ENCODE measurements at regions not wholly inside any gene's neighbourhood (a gene's known extent, or its start where the extent isn't known, plus 50 kb on each side); places are given as distances from the start of the nearest gene placed in this dataset.
"Not testable (repeated sequence)": the region's sequence is repeated elsewhere in the genome, so short reads cannot be mapped to it uniquely, and the experiment has no call there.

DNA sequence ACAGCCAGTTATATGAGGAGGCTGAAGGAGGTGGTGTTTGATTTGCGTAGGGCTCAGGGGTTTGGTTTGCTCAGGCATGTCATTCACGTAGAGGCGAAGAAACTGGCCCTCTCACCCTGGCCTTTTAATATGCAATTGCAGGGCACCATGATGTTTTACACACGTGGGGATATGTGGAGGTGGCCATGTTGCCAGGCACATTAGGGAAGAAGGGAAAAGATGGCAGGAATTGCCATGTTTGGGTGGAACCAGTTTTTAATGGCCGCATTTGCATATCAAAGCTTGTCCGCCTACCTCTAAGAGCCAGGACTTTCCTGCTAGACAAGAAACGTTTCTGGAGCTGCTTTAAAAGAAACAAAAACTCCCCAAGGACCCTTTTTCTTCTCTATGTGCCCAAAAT, 1483.7 kb upstream of the GOT2 start:
- DNase-seq (no peak), ATAC-seq (ENCODE audit: low read depth in 2 of 2) (no peak)
- no peak overlapping the region for H3K27ac Mint-ChIP-seq
- no peaks in the 10 kb centered on the region for H3K36me3 Mint-ChIP-seq
- Histone ChIP-seq H3K4me3 (ENCODE audit: low read depth, low read length) (no peak overlapping the region), H3K4me1 (ENCODE audit: control insufficient read depth, insufficient read depth, low read length, poor library complexity, severe bottlenecking) (no peaks in the 10 kb centered on the region), H3K27me3 (ENCODE audit: control insufficient read depth, insufficient read depth, low read length) (no peaks in the 10 kb centered on the region), H3K36me3 (ENCODE audit: control insufficient read depth, insufficient read depth, low read length) (no peaks in the 10 kb centered on the region), H3K27ac (ENCODE audit: insufficient read depth, low read length, poor library complexity, severe bottlenecking) (no peak overlapping the region), H3K9me3 (ENCODE audit: control insufficient read depth in 2 of 2, low read length in 2 of 2) (peaks cover 0 to 6% of the 10 kb centered on the region in 2 experiments)
- H3K9me3 Mint-ChIP-seq, result peaks cover 0 to 22% (median 5%) of the 10 kb centered on the region in 7 donors
- H3K27me3 Mint-ChIP-seq, result no peaks in the 10 kb centered on the region
- H3K4me1 Mint-ChIP-seq, result no peaks in the 10 kb centered on the region
- H3K4me3 Mint-ChIP-seq, result no peak overlapping the region

DNA sequence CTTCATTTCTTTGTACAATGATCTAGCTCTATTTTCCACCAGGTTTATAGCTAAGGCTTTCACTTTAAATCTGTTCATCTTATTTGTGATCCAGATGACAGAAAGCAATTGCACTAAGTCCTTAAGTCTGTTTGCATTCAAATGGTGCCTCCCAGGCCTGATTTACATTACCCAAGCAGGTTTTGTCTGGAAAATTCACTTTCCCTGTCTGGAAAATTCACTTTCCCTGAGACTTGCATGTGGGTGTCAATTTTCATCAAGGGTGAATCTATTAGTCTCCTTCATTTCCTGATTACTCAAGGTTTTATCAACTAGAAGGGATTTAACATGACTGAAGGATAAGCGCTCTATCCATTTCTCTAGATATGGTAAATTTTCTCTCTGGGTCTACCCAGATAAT, 1480.2 kb upstream of the GOT2 start:
- peaks cover 0 to 7% of the 10 kb centered on the region in 2 experiments for H3K9me3 ChIP-seq (ENCODE audit: control insufficient read depth in 2 of 2, low read length in 2 of 2)
- H3K4me3 ChIP-seq (ENCODE audit: low read depth, low read length), result no peak overlapping the region
- ATAC-seq (ENCODE audit: low read depth in 2 of 2) (no peak), DNase-seq (no peak)
- Mint-ChIP-seq H3K27me3 (no peaks in the 10 kb centered on the region), H3K4me3 (no peak overlapping the region), H3K36me3 (no peaks in the 10 kb centered on the region), H3K27ac (no peak overlapping the region), H3K4me1 (no peaks in the 10 kb centered on the region), H3K9me3 (peaks cover 0 to 24% (median 11%) of the 10 kb centered on the region in 7 donors)
- H3K27ac ChIP-seq (ENCODE audit: insufficient read depth, low read length, poor library complexity, severe bottlenecking), result no peak overlapping the region
- H3K36me3 ChIP-seq (ENCODE audit: control insufficient read depth, insufficient read depth, low read length), result no peaks in the 10 kb centered on the region
- H3K27me3 ChIP-seq (ENCODE audit: control insufficient read depth, insufficient read depth, low read length), result no peaks in the 10 kb centered on the region
- H3K4me1 ChIP-seq (ENCODE audit: control insufficient read depth, insufficient read depth, low read length, poor library complexity, severe bottlenecking), result no peaks in the 10 kb centered on the region

DNA sequence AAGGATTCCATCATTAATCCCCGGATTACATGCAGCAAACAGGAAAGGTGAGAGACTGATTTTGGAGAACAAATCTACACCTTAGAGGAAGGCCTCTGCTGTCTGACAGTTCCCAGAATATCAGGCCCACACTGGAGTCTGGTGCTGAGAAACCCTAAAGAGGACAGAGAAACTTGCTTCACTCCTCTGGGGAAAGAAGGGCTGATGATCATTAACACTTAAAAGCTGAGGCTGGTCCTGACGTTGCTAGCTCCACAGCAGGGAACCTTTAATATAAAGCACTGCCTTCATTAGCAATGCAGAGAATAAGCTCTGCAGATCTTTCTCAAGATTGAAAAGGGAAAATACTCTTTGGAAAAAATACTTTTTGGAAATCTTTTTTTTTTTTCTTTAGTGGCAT, 1472.4 kb upstream of the GOT2 start:
- DNase-seq (no peak), ATAC-seq (ENCODE audit: low read depth in 2 of 2) (no peak)
- Mint-ChIP-seq H3K9me3 (peaks cover 4 to 18% (median 9%) of the 10 kb centered on the region in 7 donors), H3K4me3 (no peak overlapping the region), H3K36me3 (no peaks in the 10 kb centered on the region), H3K27me3 (no peaks in the 10 kb centered on the region), H3K4me1 (peaks cover 0 to 4% (median 0%) of the 10 kb centered on the region in 4 donors), H3K27ac (no peak overlapping the region)
- peaks cover 0 to 3% of the 10 kb centered on the region in 2 experiments for H3K9me3 ChIP-seq (ENCODE audit: control insufficient read depth in 2 of 2, low read length in 2 of 2)
- no peaks in the 10 kb centered on the region for H3K4me1 ChIP-seq (ENCODE audit: control insufficient read depth, insufficient read depth, low read length, poor library complexity, severe bottlenecking)
- no peak overlapping the region for H3K4me3 ChIP-seq (ENCODE audit: low read depth, low read length)
- H3K27me3 ChIP-seq (ENCODE audit: control insufficient read depth, insufficient read depth, low read length), result no peaks in the 10 kb centered on the region
- H3K36me3 ChIP-seq (ENCODE audit: control insufficient read depth, insufficient read depth, low read length), result no peaks in the 10 kb centered on the region
- no peak overlapping the region for H3K27ac ChIP-seq (ENCODE audit: insufficient read depth, low read length, poor library complexity, severe bottlenecking)

DNA sequence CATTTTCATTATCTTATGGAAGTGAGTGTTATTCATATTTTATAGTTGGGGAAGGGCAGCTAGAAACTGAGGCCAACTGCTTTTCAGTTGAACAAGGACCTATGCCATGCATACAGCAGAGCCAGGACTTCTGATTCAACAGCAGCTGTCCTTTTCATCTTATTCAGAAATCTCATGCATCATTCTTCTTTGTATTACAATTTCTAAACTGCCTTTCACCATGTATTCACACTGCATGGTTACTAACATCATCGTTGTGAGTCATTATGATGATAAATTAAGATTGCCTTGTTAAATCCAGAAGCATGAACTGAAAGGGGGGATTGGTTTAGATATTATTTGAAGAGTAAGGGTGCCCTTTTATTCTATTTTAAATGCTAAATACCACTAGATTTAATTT, 1470.1 kb upstream of the GOT2 start:
- ATAC-seq (ENCODE audit: low read depth in 2 of 2), result no peak
- no peak overlapping the region for H3K4me3 ChIP-seq (ENCODE audit: low read depth, low read length)
- H3K9me3 ChIP-seq (ENCODE audit: control insufficient read depth in 2 of 2, low read length in 2 of 2), result peaks cover 3 to 5% of the 10 kb centered on the region in 2 experiments
- no peaks in the 10 kb centered on the region for H3K36me3 ChIP-seq (ENCODE audit: control insufficient read depth, insufficient read depth, low read length)
- no peaks in the 10 kb centered on the region for H3K27me3 ChIP-seq (ENCODE audit: control insufficient read depth, insufficient read depth, low read length)
- no peak for DNase-seq
- no peaks in the 10 kb centered on the region for H3K4me1 ChIP-seq (ENCODE audit: control insufficient read depth, insufficient read depth, low read length, poor library complexity, severe bottlenecking)
- peaks cover 0 to 29% (median 15%) of the 10 kb centered on the region in 7 donors for H3K9me3 Mint-ChIP-seq
- H3K4me3 Mint-ChIP-seq, result no peak overlapping the region
- no peak overlapping the region for H3K27ac Mint-ChIP-seq
- peaks cover 0 to 4% (median 0%) of the 10 kb centered on the region in 4 donors for H3K4me1 Mint-ChIP-seq
- no peaks in the 10 kb centered on the region for H3K36me3 Mint-ChIP-seq
- H3K27me3 Mint-ChIP-seq, result no peaks in the 10 kb centered on the region
- H3K27ac ChIP-seq (ENCODE audit: insufficient read depth, low read length, poor library complexity, severe bottlenecking), result no peak overlapping the region

DNA sequence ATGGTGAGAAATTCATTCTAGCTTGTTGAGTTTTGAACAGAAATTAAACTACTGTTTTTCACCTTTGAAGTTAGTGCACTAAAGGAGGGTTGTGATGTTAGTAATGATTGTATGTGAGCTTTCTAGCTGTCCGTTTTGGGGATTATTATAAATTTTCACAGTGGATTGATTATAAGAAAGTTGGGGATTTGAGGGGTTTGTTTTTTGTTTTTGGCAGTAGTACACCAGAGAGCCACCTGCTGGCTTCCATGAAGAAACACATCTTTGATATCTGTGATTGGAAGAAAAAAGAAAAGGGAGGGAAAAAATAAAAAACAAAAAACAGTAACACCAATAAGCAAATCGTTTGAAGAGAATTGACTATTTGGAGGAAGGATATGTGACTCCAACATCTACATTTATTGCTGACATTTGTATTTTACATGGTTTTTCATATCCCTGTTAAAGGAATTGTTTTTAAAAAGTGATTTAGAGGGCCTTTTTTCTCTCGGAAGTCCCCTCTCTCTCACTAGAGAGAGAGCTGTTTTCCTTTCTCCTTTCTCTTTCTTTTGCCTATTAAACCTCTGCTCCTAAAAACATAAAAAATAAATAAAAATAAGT, 1469.5 kb upstream of the GOT2 start:
- Histone ChIP-seq H3K9me3 (ENCODE audit: control insufficient read depth in 2 of 2, low read length in 2 of 2) (peaks cover 3 to 8% of the 10 kb centered on the region in 2 experiments), H3K27ac (ENCODE audit: insufficient read depth, low read length, poor library complexity, severe bottlenecking) (no peak overlapping the region), H3K4me3 (ENCODE audit: low read depth, low read length) (no peak overlapping the region), H3K27me3 (ENCODE audit: control insufficient read depth, insufficient read depth, low read length) (no peaks in the 10 kb centered on the region), H3K36me3 (ENCODE audit: control insufficient read depth, insufficient read depth, low read length) (no peaks in the 10 kb centered on the region), H3K4me1 (ENCODE audit: control insufficient read depth, insufficient read depth, low read length, poor library complexity, severe bottlenecking) (no peaks in the 10 kb centered on the region)
- H3K4me1 Mint-ChIP-seq, result peaks cover 0 to 4% (median 0%) of the 10 kb centered on the region in 4 donors
- DNase-seq, result no peak
- no peaks in the 10 kb centered on the region for H3K36me3 Mint-ChIP-seq
- no peak overlapping the region for H3K4me3 Mint-ChIP-seq
- H3K27ac Mint-ChIP-seq, result no peak overlapping the region
- no peak for ATAC-seq (ENCODE audit: low read depth in 2 of 2)
- peaks cover 0 to 32% (median 15%) of the 10 kb centered on the region in 7 donors for H3K9me3 Mint-ChIP-seq
- no peaks in the 10 kb centered on the region for H3K27me3 Mint-ChIP-seq

DNA sequence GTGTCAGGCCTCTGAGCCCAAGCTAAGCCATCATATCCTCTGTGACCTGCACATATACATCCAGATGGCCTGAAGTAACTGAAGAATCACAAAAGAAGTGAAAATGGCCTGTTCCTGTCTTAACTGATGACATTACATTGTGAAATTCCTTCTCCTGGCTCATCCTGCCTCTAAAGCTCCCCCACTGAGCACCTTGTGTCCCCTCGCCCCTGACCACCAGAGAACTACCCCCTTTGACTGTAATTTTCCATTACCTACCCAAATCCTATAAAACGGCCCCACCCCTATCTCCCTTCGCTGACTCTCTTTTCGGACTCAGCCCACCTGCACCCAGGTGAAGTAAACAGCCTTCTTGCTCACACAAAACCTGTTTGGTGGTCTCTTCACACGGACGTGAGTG, 1466.6 kb upstream of the GOT2 start:
- not testable (repeated sequence) for H3K4me3 Mint-ChIP-seq; H3K27me3 Mint-ChIP-seq; H3K9me3 ChIP-seq (ENCODE audit: control insufficient read depth in 2 of 2, low read length in 2 of 2); H3K36me3 Mint-ChIP-seq; H3K27ac ChIP-seq (ENCODE audit: insufficient read depth, low read length, poor library complexity, severe bottlenecking); H3K36me3 ChIP-seq (ENCODE audit: control insufficient read depth, insufficient read depth, low read length); H3K27ac Mint-ChIP-seq; H3K4me3 ChIP-seq (ENCODE audit: low read depth, low read length); ATAC-seq (ENCODE audit: low read depth in 2 of 2); H3K4me1 ChIP-seq (ENCODE audit: control insufficient read depth, insufficient read depth, low read length, poor library complexity, severe bottlenecking); H3K4me1 Mint-ChIP-seq; DNase-seq; H3K27me3 ChIP-seq (ENCODE audit: control insufficient read depth, insufficient read depth, low read length)
- H3K9me3 Mint-ChIP-seq, result peaks cover 0 to 31% (median 10%) of the 10 kb centered on the region in 7 donors

DNA sequence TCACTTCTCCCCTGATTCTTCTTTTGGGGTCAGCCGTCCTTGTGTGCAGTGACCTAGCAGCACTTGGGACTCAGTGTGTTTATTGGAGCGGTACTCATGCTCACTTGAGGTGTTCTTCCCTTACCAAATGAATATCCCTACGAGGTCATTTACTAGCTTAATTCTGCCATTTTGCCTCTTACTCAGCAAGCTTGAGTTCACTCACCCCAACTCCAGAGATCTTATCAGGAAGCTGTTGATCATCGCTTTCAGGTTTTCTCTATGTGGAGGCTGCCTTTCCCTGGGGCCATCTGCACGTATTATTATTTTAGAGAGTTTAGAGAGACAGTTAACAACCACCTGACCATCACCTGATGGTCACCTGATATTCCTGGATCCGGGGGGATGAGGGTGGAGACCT, 1466.0 kb upstream of the GOT2 start:
- Histone ChIP-seq H3K36me3 (ENCODE audit: control insufficient read depth, insufficient read depth, low read length) (no peaks in the 10 kb centered on the region), H3K9me3 (ENCODE audit: control insufficient read depth in 2 of 2, low read length in 2 of 2) (peaks cover 5 to 8% of the 10 kb centered on the region in 2 experiments), H3K27ac (ENCODE audit: insufficient read depth, low read length, poor library complexity, severe bottlenecking) (no peak overlapping the region), H3K4me1 (ENCODE audit: control insufficient read depth, insufficient read depth, low read length, poor library complexity, severe bottlenecking) (no peaks in the 10 kb centered on the region), H3K4me3 (ENCODE audit: low read depth, low read length) (no peak overlapping the region), H3K27me3 (ENCODE audit: control insufficient read depth, insufficient read depth, low read length) (no peaks in the 10 kb centered on the region)
- H3K4me1 Mint-ChIP-seq, result no peaks in the 10 kb centered on the region
- H3K4me3 Mint-ChIP-seq, result no peak overlapping the region
- ATAC-seq (ENCODE audit: low read depth in 2 of 2) (no peak), DNase-seq (no peak)
- H3K9me3 Mint-ChIP-seq, result peaks cover 0 to 31% (median 9%) of the 10 kb centered on the region in 7 donors
- no peaks in the 10 kb centered on the region for H3K36me3 Mint-ChIP-seq
- H3K27ac Mint-ChIP-seq, result no peak overlapping the region
- no peaks in the 10 kb centered on the region for H3K27me3 Mint-ChIP-seq

DNA sequence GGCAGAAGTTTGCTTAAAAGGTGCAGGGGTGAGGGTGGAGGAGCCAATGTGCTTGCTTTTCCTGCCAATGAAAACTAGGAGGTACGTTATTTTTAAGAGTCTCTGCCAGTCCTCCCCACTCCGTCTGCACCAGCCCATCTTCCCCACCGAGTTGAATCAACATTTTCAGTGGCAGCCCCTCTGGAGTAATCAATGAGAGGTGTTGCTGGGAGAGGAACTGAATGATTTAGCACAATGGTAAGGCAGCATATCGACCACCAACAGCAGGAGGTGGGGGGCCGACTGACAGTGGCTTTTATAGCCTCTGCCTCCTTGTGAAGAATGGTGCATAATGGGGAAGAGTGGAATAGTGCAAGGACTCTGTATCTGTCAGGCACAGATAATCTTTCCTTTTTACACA, 1465.0 kb upstream of the GOT2 start:
- no peak for DNase-seq
- Mint-ChIP-seq H3K27ac (peak overlapping the region in 1 of 3 donors; percentile 56), H3K36me3 (no peaks in the 10 kb centered on the region), H3K4me3 (no peak overlapping the region), H3K27me3 (no peaks in the 10 kb centered on the region), H3K9me3 (peaks cover 0 to 27% (median 11%) of the 10 kb centered on the region in 7 donors), H3K4me1 (no peaks in the 10 kb centered on the region)
- Histone ChIP-seq H3K27ac (ENCODE audit: insufficient read depth, low read length, poor library complexity, severe bottlenecking) (no peak overlapping the region), H3K4me1 (ENCODE audit: control insufficient read depth, insufficient read depth, low read length, poor library complexity, severe bottlenecking) (no peaks in the 10 kb centered on the region), H3K9me3 (ENCODE audit: control insufficient read depth in 2 of 2, low read length in 2 of 2) (peaks cover 5 to 8% of the 10 kb centered on the region in 2 experiments), H3K4me3 (ENCODE audit: low read depth, low read length) (no peak overlapping the region), H3K27me3 (ENCODE audit: control insufficient read depth, insufficient read depth, low read length) (no peaks in the 10 kb centered on the region), H3K36me3 (ENCODE audit: control insufficient read depth, insufficient read depth, low read length) (no peaks in the 10 kb centered on the region)
- no peak for ATAC-seq (ENCODE audit: low read depth in 2 of 2)

Measured in CD4-positive, CD25-positive, alpha-beta regulatory T cell (primary cell).